Liver (tissue), 8 donors: ENCODE measurements at regions not wholly inside any gene's neighbourhood (a gene's known extent, or its start where the extent isn't known, plus 50 kb on each side); places are given as distances from the start of the nearest gene placed in this dataset.

Source experiments
- DNase-seq: peaks from one replicate; pipeline ENCODE4 v3.0.0-alpha.2; 2017; ENCODE audit warnings: low spot score
- H3K27ac ChIP-seq, 2 donors: one replicate each; pipeline ENCODE4 v1.7.0; 2013; ENCODE audit warnings: inconsistent platforms in 2 of 2, low read length in 2 of 2, control low read depth in 1 of 2, low read depth in 1 of 2, mild to moderate bottlenecking in 1 of 2
- H3K27me3 ChIP-seq, 4 donors: one replicate each; pipeline versions ENCODE4 v1.6.1 to v1.7.0; 2013; ENCODE audit warnings: low read length in 3 of 4, inconsistent platforms in 1 of 4, mild to moderate bottlenecking in 1 of 4, moderate library complexity in 1 of 4; ENCODE audit not compliant: control insufficient read depth in 4 of 4, insufficient read depth in 4 of 4
- H3K36me3 ChIP-seq, 4 donors: one replicate each; pipeline versions ENCODE4 v1.6.1 to v1.7.0; 2013; ENCODE audit warnings: low read length in 3 of 4, mild to moderate bottlenecking in 3 of 4, low read depth in 1 of 4, moderate library complexity in 1 of 4; ENCODE audit not compliant: control insufficient read depth in 4 of 4, insufficient read depth in 3 of 4
- H3K4me1 ChIP-seq, 4 donors: one replicate each; pipeline versions ENCODE4 v1.6.1 to v1.7.0; 2013; ENCODE audit warnings: low read length in 3 of 4, mild to moderate bottlenecking in 3 of 4, moderate library complexity in 1 of 4; ENCODE audit not compliant: control insufficient read depth in 4 of 4, insufficient read depth in 4 of 4
- H3K4me3 ChIP-seq, 3 donors: one replicate each; pipeline versions ENCODE4 v1.6.1 to v1.7.0; 2013; ENCODE audit warnings: low read length in 3 of 3, control low read depth in 1 of 3, low read depth in 1 of 3, mild to moderate bottlenecking in 1 of 3
- H3K9ac ChIP-seq, 2 donors: one replicate each; pipeline ENCODE4 v1.7.0; 2013; ENCODE audit warnings: low read length in 2 of 2, mild to moderate bottlenecking in 2 of 2, moderate library complexity in 2 of 2, control low read depth in 1 of 2, low read depth in 1 of 2
- H3K9me3 ChIP-seq, 4 donors: one replicate each; pipeline versions ENCODE4 v1.6.1 to v1.7.0; 2013; ENCODE audit warnings: low read length in 3 of 4; ENCODE audit not compliant: control insufficient read depth in 4 of 4
- EGR1 ChIP-seq, 2 donors: IDR thresholded peaks; 2 replicates each; pipeline ENCODE4 v1.6.1; 2016 to 2018; ENCODE audit warnings: antibody characterized with exemption in 2 of 2, low read depth in 2 of 2
- FOXA1 ChIP-seq: IDR thresholded peaks from 2 replicates; pipeline ENCODE4 v1.6.1; 2016; ENCODE audit warnings: antibody characterized with exemption
- FOXA2 ChIP-seq: IDR thresholded peaks from 2 replicates; pipeline ENCODE4 v1.6.1; 2016; ENCODE audit warnings: antibody characterized with exemption
- GABPA ChIP-seq, 2 donors: IDR thresholded peaks in 1 of 2; conservative IDR thresholded peaks in 1 of 2; 2 replicates each; pipeline ENCODE4 v1.6.1; 2016; ENCODE audit warnings: antibody characterized with exemption in 2 of 2, mild to moderate bottlenecking in 1 of 2, moderate library complexity in 1 of 2
- HNF4A ChIP-seq, 2 donors: conservative IDR thresholded peaks; 2 replicates each; pipeline ENCODE4 v1.6.1; 2016; ENCODE audit warnings: antibody characterized with exemption in 2 of 2, mild to moderate bottlenecking in 2 of 2
- HNF4G ChIP-seq: IDR thresholded peaks from 2 replicates; pipeline ENCODE4 v1.6.1; 2016; ENCODE audit warnings: antibody characterized with exemption
- JUND ChIP-seq, 2 donors: IDR thresholded peaks; 2 replicates each; pipeline ENCODE4 v1.6.1; 2016; ENCODE audit warnings: antibody characterized with exemption in 2 of 2
- NR2F2 ChIP-seq: IDR thresholded peaks from 2 replicates; pipeline ENCODE4 v1.6.1; 2016; ENCODE audit warnings: antibody characterized with exemption
- RAD21 ChIP-seq, 2 donors: IDR thresholded peaks; 2 replicates each; pipeline ENCODE4 v1.6.1; 2016; ENCODE audit warnings: antibody characterized with exemption in 2 of 2, mild to moderate bottlenecking in 2 of 2
- RXRA ChIP-seq, 2 donors: IDR thresholded peaks; 2 replicates each; pipeline ENCODE4 v1.6.1; 2017 to 2018; ENCODE audit warnings: antibody characterized with exemption in 2 of 2, mild to moderate bottlenecking in 1 of 2
- SP1 ChIP-seq: IDR thresholded peaks from 2 replicates; pipeline ENCODE4 v1.6.1; 2018; ENCODE audit warnings: antibody characterized with exemption, mild to moderate bottlenecking
- TAF1 ChIP-seq: conservative IDR thresholded peaks from 2 replicates; pipeline ENCODE4 v1.6.1; 2016; ENCODE audit warnings: antibody characterized with exemption, mild to moderate bottlenecking
- YY1 ChIP-seq: IDR thresholded peaks from 2 replicates; pipeline ENCODE4 v1.6.1; 2016; ENCODE audit warnings: antibody characterized with exemption, mild to moderate bottlenecking
- WGBS: extraction: QIAGEN DNeasy Blood & Tissue Kit; methylation state at CpG from one replicate; pipeline ENCODE4 v1.1.7; 2013; 5-methylcytosine and 5-hydroxymethylcytosine counted together
- TF ChIP-seq, protein P1 (sequence below): IDR thresholded peaks from 2 replicates; pipeline ENCODE4 v1.6.1; 2016; ENCODE audit warnings: antibody characterized with exemption, mild to moderate bottlenecking
- TF ChIP-seq, protein P2 (sequence below): IDR thresholded peaks from 2 replicates; pipeline ENCODE4 v1.6.1; 2016; ENCODE audit warnings: antibody characterized with exemption
- TF ChIP-seq, protein P3 (sequence below): IDR thresholded peaks from 2 replicates; pipeline ENCODE4 v1.6.1; 2016; ENCODE audit warnings: antibody characterized with exemption
- TF ChIP-seq, protein P4 (sequence below): IDR thresholded peaks from 2 replicates; pipeline ENCODE4 v1.6.1; 2016; ENCODE audit warnings: antibody characterized with exemption
- TF ChIP-seq, protein P5 (sequence below): fragments of 150-350 bp; IDR thresholded peaks from 2 replicates; pipeline ENCODE4 v1.5.1; 2017; ENCODE audit warnings: improper control_type of control experiment, low read depth, low read length; ENCODE audit not compliant: missing input control
- donor health status: healthy.
- donor health status: healthy.
- donor health status: healthy.
- donor health status: healthy.
- donor health status: healthy.

- no peak for DNase-seq
- WGBS: 82% methylated on average over 1 of the region's 1 CpG
Observed at GRCh38 chr21:21662776-21663175, 664.6 kb downstream of the NCAM2 start.

DNA sequence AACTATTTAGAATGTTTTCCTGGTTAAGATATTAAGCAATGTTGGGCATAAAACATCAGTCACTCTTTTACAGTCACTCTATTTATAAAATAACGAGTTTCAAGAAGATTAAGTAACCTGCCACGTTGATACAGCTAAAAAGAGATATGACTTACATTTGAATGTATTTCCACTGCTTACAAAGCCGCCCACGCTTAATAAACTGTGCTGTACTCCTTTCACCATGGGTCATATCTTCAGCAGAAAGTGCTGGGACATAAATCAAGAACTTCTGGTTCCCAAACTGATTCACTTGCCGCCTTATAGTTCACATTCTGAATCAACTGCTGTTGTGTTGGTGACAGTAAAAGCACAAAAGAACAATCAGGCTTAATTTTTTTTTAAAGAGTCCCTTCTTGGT, 666.7 kb downstream of the NCAM2 start:
- 61% methylated on average over 5 of the region's 5 CpGs for WGBS
- Histone ChIP-seq H3K9me3 (no peaks in the 10 kb centered on the region), H3K27me3 (no peaks in the 10 kb centered on the region), H3K27ac (no peak overlapping the region), H3K4me3 (no peak overlapping the region), H3K4me1 (no peaks in the 10 kb centered on the region), H3K9ac (no peak overlapping the region), H3K36me3 (no peaks in the 10 kb centered on the region)
- DNase-seq: no peak
- TF ChIP-seq, protein P1, sequence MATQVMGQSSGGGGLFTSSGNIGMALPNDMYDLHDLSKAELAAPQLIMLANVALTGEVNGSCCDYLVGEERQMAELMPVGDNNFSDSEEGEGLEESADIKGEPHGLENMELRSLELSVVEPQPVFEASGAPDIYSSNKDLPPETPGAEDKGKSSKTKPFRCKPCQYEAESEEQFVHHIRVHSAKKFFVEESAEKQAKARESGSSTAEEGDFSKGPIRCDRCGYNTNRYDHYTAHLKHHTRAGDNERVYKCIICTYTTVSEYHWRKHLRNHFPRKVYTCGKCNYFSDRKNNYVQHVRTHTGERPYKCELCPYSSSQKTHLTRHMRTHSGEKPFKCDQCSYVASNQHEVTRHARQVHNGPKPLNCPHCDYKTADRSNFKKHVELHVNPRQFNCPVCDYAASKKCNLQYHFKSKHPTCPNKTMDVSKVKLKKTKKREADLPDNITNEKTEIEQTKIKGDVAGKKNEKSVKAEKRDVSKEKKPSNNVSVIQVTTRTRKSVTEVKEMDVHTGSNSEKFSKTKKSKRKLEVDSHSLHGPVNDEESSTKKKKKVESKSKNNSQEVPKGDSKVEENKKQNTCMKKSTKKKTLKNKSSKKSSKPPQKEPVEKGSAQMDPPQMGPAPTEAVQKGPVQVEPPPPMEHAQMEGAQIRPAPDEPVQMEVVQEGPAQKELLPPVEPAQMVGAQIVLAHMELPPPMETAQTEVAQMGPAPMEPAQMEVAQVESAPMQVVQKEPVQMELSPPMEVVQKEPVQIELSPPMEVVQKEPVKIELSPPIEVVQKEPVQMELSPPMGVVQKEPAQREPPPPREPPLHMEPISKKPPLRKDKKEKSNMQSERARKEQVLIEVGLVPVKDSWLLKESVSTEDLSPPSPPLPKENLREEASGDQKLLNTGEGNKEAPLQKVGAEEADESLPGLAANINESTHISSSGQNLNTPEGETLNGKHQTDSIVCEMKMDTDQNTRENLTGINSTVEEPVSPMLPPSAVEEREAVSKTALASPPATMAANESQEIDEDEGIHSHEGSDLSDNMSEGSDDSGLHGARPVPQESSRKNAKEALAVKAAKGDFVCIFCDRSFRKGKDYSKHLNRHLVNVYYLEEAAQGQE: no peak
- no peak for TF ChIP-seq NR2F2
- no peak for TF ChIP-seq RAD21 (IDR thresholded peaks at IDR 0.05)
- TF ChIP-seq SP1: no peak
- TF ChIP-seq, protein P2, sequence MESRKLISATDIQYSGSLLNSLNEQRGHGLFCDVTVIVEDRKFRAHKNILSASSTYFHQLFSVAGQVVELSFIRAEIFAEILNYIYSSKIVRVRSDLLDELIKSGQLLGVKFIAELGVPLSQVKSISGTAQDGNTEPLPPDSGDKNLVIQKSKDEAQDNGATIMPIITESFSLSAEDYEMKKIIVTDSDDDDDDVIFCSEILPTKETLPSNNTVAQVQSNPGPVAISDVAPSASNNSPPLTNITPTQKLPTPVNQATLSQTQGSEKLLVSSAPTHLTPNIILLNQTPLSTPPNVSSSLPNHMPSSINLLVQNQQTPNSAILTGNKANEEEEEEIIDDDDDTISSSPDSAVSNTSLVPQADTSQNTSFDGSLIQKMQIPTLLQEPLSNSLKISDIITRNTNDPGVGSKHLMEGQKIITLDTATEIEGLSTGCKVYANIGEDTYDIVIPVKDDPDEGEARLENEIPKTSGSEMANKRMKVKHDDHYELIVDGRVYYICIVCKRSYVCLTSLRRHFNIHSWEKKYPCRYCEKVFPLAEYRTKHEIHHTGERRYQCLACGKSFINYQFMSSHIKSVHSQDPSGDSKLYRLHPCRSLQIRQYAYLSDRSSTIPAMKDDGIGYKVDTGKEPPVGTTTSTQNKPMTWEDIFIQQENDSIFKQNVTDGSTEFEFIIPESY: no peak
- TF ChIP-seq FOXA1: no peak

More at GRCh38 chr21:21662776-21663175, 664.6 kb downstream of the NCAM2 start:
- no peaks in the 10 kb centered on the region for H3K4me1 ChIP-seq
- no peak overlapping the region for H3K27ac ChIP-seq
- no peak overlapping the region for H3K4me3 ChIP-seq
- no peak overlapping the region for H3K9ac ChIP-seq
- no peaks in the 10 kb centered on the region for H3K27me3 ChIP-seq
- TF ChIP-seq, protein P3, sequence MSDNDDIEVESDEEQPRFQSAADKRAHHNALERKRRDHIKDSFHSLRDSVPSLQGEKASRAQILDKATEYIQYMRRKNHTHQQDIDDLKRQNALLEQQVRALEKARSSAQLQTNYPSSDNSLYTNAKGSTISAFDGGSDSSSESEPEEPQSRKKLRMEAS: no peak
- TF ChIP-seq GABPA (IDR thresholded peaks at IDR 0.05 in 1 of 2, conservative IDR thresholded peaks at IDR 0.05 in 1 of 2): no peak
- TF ChIP-seq, protein P4, sequence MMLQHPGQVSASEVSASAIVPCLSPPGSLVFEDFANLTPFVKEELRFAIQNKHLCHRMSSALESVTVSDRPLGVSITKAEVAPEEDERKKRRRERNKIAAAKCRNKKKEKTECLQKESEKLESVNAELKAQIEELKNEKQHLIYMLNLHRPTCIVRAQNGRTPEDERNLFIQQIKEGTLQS: no peak
- TF ChIP-seq TAF1: no peak
- TF ChIP-seq EGR1 (IDR thresholded peaks at IDR 0.05; ENCODE audit: low read depth in 2 of 2): no peak
- TF ChIP-seq SP1: no peak
- TF ChIP-seq YY1: no peak
- TF ChIP-seq RAD21 (IDR thresholded peaks at IDR 0.05): no peak
- no peak for TF ChIP-seq FOXA1
- TF ChIP-seq RXRA (IDR thresholded peaks at IDR 0.05): no peak
- no peak for TF ChIP-seq JUND (IDR thresholded peaks at IDR 0.05)
- TF ChIP-seq, protein P1: no peak
- TF ChIP-seq FOXA2: no peak
- TF ChIP-seq HNF4A (conservative IDR thresholded peaks at IDR 0.05): no peak
- no peak for TF ChIP-seq HNF4G
- TF ChIP-seq, protein P2: no peak
- TF ChIP-seq, protein P5, sequence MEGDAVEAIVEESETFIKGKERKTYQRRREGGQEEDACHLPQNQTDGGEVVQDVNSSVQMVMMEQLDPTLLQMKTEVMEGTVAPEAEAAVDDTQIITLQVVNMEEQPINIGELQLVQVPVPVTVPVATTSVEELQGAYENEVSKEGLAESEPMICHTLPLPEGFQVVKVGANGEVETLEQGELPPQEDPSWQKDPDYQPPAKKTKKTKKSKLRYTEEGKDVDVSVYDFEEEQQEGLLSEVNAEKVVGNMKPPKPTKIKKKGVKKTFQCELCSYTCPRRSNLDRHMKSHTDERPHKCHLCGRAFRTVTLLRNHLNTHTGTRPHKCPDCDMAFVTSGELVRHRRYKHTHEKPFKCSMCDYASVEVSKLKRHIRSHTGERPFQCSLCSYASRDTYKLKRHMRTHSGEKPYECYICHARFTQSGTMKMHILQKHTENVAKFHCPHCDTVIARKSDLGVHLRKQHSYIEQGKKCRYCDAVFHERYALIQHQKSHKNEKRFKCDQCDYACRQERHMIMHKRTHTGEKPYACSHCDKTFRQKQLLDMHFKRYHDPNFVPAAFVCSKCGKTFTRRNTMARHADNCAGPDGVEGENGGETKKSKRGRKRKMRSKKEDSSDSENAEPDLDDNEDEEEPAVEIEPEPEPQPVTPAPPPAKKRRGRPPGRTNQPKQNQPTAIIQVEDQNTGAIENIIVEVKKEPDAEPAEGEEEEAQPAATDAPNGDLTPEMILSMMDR: no peak
- no peak for TF ChIP-seq NR2F2
- no peaks in the 10 kb centered on the region for H3K36me3 ChIP-seq
- no peaks in the 10 kb centered on the region for H3K9me3 ChIP-seq
